GM12878 (cell line): ENCODE measurements at regions not wholly inside any gene's neighbourhood (a gene's known extent, or its start where the extent isn't known, plus 50 kb on each side); places are given as distances from the start of the nearest gene placed in this dataset.

Source experiments
- ASH2L ChIP-seq: fragments of 300-600, 200-600 bp; sonication (generic); IDR thresholded peaks from 2 replicates; pipeline ENCODE4 v1.6.1; 2017; ENCODE audit warnings: low read depth, mild to moderate bottlenecking, borderline replicate concordance
- BACH1 ChIP-seq: fragments of 450-650 bp; IDR thresholded peaks from 2 replicates; pipeline ENCODE4 v1.6.1; 2017; ENCODE audit warnings: mild to moderate bottlenecking, borderline replicate concordance
- CEBPB ChIP-seq, 2 experiments: fragments of 150-350 bp in 1 of 2; IDR thresholded peaks; 2 replicates each; pipeline ENCODE4 v1.6.1; 2012 to 2014; ENCODE audit warnings: low read depth in 2 of 2, low read length in 2 of 2, borderline replicate concordance in 1 of 2, inconsistent platforms in 1 of 2
- ESRRA ChIP-seq: IDR thresholded peaks from 2 replicates; pipeline ENCODE4 v1.6.1; 2012; ENCODE audit warnings: mild to moderate bottlenecking, low read length, improper control_type of control experiment
- PAX8 ChIP-seq: fragments of 450-650 bp; IDR thresholded peaks from 2 replicates; pipeline ENCODE4 v1.6.1; 2017; ENCODE audit warnings: mild to moderate bottlenecking, moderate library complexity
- TBL1XR1 ChIP-seq: IDR thresholded peaks from 2 replicates; pipeline ENCODE4 v1.6.1; 2012; ENCODE audit warnings: low read depth, low read length, improper control_type of control experiment
- TCF7 ChIP-seq: IDR thresholded peaks from 2 replicates; pipeline ENCODE4 v1.6.1; 2014; ENCODE audit warnings: antibody characterized with exemption, borderline replicate concordance
- ZNF274 ChIP-seq: IDR thresholded peaks from one replicate; pipeline ENCODE4 v1.8.0; 2011; ENCODE audit not compliant: insufficient read length, insufficient read depth
- TF ChIP-seq, protein P1 (sequence below): IDR thresholded peaks from 2 replicates; pipeline ENCODE4 v1.6.1; 2012; ENCODE audit warnings: improper control_type of control experiment, low read depth, low read length; ENCODE audit not compliant: insufficient replicate concordance

DNA sequence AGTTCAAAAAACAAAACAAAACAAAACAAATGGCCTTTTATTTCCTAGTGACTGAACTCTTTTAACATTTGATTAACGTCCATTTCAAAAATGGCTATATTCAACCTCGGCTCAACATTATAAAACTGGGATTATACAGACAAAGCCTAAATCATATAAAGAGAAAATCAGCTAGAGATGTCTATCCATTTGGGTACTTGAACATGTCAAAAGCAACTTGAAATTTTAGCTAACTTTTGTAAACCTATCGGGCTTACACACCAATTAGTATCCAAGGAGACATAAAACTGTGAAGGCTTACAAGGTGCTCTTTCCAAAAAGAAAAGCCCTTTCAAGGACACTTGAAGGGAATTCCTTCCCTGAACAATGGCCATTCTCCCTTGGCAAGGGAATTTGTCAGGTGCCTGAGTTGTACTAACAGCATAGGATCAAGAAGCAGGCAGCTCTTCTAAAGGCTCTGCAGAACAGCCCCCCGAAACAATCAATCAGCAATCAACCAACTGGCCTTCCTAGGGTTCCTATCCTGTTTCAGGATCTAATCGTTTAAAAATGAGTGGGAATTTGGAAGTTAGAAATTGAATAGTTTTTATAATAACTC, 633.7 kb upstream of the HTR2C start (continued):
- TF ChIP-seq, protein P1, sequence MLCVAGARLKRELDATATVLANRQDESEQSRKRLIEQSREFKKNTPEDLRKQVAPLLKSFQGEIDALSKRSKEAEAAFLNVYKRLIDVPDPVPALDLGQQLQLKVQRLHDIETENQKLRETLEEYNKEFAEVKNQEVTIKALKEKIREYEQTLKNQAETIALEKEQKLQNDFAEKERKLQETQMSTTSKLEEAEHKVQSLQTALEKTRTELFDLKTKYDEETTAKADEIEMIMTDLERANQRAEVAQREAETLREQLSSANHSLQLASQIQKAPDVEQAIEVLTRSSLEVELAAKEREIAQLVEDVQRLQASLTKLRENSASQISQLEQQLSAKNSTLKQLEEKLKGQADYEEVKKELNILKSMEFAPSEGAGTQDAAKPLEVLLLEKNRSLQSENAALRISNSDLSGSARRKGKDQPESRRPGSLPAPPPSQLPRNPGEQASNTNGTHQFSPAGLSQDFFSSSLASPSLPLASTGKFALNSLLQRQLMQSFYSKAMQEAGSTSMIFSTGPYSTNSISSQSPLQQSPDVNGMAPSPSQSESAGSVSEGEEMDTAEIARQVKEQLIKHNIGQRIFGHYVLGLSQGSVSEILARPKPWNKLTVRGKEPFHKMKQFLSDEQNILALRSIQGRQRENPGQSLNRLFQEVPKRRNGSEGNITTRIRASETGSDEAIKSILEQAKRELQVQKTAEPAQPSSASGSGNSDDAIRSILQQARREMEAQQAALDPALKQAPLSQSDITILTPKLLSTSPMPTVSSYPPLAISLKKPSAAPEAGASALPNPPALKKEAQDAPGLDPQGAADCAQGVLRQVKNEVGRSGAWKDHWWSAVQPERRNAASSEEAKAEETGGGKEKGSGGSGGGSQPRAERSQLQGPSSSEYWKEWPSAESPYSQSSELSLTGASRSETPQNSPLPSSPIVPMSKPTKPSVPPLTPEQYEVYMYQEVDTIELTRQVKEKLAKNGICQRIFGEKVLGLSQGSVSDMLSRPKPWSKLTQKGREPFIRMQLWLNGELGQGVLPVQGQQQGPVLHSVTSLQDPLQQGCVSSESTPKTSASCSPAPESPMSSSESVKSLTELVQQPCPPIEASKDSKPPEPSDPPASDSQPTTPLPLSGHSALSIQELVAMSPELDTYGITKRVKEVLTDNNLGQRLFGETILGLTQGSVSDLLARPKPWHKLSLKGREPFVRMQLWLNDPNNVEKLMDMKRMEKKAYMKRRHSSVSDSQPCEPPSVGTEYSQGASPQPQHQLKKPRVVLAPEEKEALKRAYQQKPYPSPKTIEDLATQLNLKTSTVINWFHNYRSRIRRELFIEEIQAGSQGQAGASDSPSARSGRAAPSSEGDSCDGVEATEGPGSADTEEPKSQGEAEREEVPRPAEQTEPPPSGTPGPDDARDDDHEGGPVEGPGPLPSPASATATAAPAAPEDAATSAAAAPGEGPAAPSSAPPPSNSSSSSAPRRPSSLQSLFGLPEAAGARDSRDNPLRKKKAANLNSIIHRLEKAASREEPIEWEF = no peak
- TF ChIP-seq TBL1XR1 = no peak
- TF ChIP-seq CEBPB (IDR thresholded peaks at IDR 0.05; ENCODE audit: borderline replicate concordance in 1 of 2, low read depth in 2 of 2, low read length in 2 of 2) = no peak
- no peak for TF ChIP-seq BACH1
- TF ChIP-seq ZNF274 = no peak
- TF ChIP-seq TCF7 = no peak
- no peak for TF ChIP-seq PAX8
- TF ChIP-seq ASH2L = no peak
- TF ChIP-seq ESRRA = no peak
